Lung (tissue), 11 donors: ENCODE measurements at regions not wholly inside any gene's neighbourhood (a gene's known extent, or its start where the extent isn't known, plus 50 kb on each side); places are given as distances from the start of the nearest gene placed in this dataset.

Experiments
- ATAC-seq: fragments of 200-7000 bp; cut with Tn5 transposase; one replicate; pipeline ENCODE4 v1.9.1; 2020; ENCODE audit warnings: moderate number of reproducible peaks; ENCODE audit not compliant: insufficient read depth, low FRiP score
- DNase-seq, 3 donors: peaks; one replicate each; pipeline ENCODE4 v3.0.0-alpha.2; 2013 to 2017
- H3K27ac ChIP-seq, 2 donors: one replicate each; pipeline ENCODE4 v1.5.1; 2013; ENCODE audit warnings: mild to moderate bottlenecking in 2 of 2, moderate library complexity in 2 of 2, control low read depth in 1 of 2, inconsistent platforms in 1 of 2, low read depth in 1 of 2, low read length in 1 of 2
- H3K27me3 ChIP-seq, 3 donors: one replicate each; pipeline ENCODE4 v1.5.1; 2013; ENCODE audit warnings: low read length in 2 of 3; ENCODE audit not compliant: control insufficient read depth in 3 of 3, insufficient read depth in 3 of 3
- H3K36me3 ChIP-seq, 4 donors: one replicate each; pipeline ENCODE4 v1.5.1; 2013; ENCODE audit warnings: low read length in 4 of 4, mild to moderate bottlenecking in 1 of 4, moderate library complexity in 1 of 4; ENCODE audit not compliant: control insufficient read depth in 4 of 4, insufficient read depth in 4 of 4
- H3K4me1 ChIP-seq, 5 donors: one replicate each; pipeline ENCODE4 v1.5.1; 2013; ENCODE audit warnings: low read length in 5 of 5, mild to moderate bottlenecking in 2 of 5, moderate library complexity in 1 of 5; ENCODE audit not compliant: control insufficient read depth in 5 of 5, insufficient read depth in 5 of 5
- H3K4me3 ChIP-seq: one replicate; pipeline ENCODE4 v1.5.1; 2013; ENCODE audit warnings: mild to moderate bottlenecking, control low read depth, moderate library complexity
- H3K9ac ChIP-seq, 2 donors: one replicate each; pipeline ENCODE4 v1.5.1; 2013; ENCODE audit warnings: low read length in 2 of 2, control low read depth in 1 of 2; ENCODE audit not compliant: insufficient read depth in 1 of 2
- H3K9me3 ChIP-seq, 4 donors: one replicate each; pipeline ENCODE4 v1.5.1; 2013; ENCODE audit warnings: low read length in 3 of 4, mild to moderate bottlenecking in 1 of 4, moderate library complexity in 1 of 4; ENCODE audit not compliant: control insufficient read depth in 4 of 4, insufficient read depth in 3 of 4
- CTCF ChIP-seq: IDR thresholded peaks from 2 replicates; pipeline ENCODE4 v1.5.1; 2012; ENCODE audit warnings: mild to moderate bottlenecking; ENCODE audit errors: control extremely low read depth, extremely low read depth
- WGBS, 2 donors: extraction: QIAGEN DNeasy Blood & Tissue Kit; methylation state at CpG; one replicate each; pipeline ENCODE4 v1.1.7; 2013; 5-methylcytosine and 5-hydroxymethylcytosine counted together
- donor health status: control.
- donor health status: control.
- donor health status: Bipolar disorder and iron deficiency.
- donor health status: healthy.
- donor health status: DM: yes; HTN: yes; CAD: no.

- no peaks in the 10 kb centered on the region for H3K9me3 ChIP-seq
- ATAC-seq (no peak), DNase-seq (no peak)
- no peaks in the 10 kb centered on the region for H3K4me1 ChIP-seq
- H3K36me3 ChIP-seq = no peaks in the 10 kb centered on the region
- TF ChIP-seq CTCF = no peak
- H3K9ac ChIP-seq = no peak overlapping the region
- H3K4me3 ChIP-seq = no peak overlapping the region
- H3K27ac ChIP-seq = no peak overlapping the region
- no peaks in the 10 kb centered on the region for H3K27me3 ChIP-seq
- WGBS, 2 donors = 83 to 93% methylated on average over 2 of the region's 2 CpGs
Measured at GRCh38 chr4:32858971-32859370, 2138.8 kb downstream of the PCDH7 start.

GRCh38 chr4:32864713-32865351, 2144.7 kb downstream of the PCDH7 start:
- Histone ChIP-seq H3K9me3 (peaks cover 0 to 2% (median 0%) of the 10 kb centered on the region in 4 donors), H3K27me3 (no peaks in the 10 kb centered on the region), H3K4me1 (no peaks in the 10 kb centered on the region), H3K4me3 (no peak overlapping the region), H3K27ac (no peak overlapping the region), H3K36me3 (no peaks in the 10 kb centered on the region), H3K9ac (no peak overlapping the region)
- DNase-seq = peak in 2 of 3 donors; percentile 1 to 2
- no peak for TF ChIP-seq CTCF
- WGBS, 2 donors = 79 to 81% methylated on average over 3 of the region's 3 CpGs
- no peak for ATAC-seq

GRCh38 chr4:32876546-32876945, 2156.4 kb downstream of the PCDH7 start:
- no peaks in the 10 kb centered on the region for H3K27me3 ChIP-seq
- ATAC-seq (no peak), DNase-seq (no peak)
- TF ChIP-seq CTCF = no peak
- 87 to 90% methylated on average over 5 of the region's 5 CpGs for WGBS, 2 donors
- no peaks in the 10 kb centered on the region for H3K9me3 ChIP-seq
- no peaks in the 10 kb centered on the region for H3K36me3 ChIP-seq
- H3K27ac ChIP-seq = no peak overlapping the region
- no peak overlapping the region for H3K4me3 ChIP-seq
- H3K4me1 ChIP-seq = no peaks in the 10 kb centered on the region
- no peak overlapping the region for H3K9ac ChIP-seq

- no peak overlapping the region for H3K4me3 ChIP-seq
- WGBS, 2 donors = 86 to 88% methylated on average over 1 of the region's 1 CpG
- no peak for TF ChIP-seq CTCF
- no peaks in the 10 kb centered on the region for H3K36me3 ChIP-seq
- no peak overlapping the region for H3K27ac ChIP-seq
- H3K4me1 ChIP-seq = no peaks in the 10 kb centered on the region
- DNase-seq (no peak), ATAC-seq (no peak)
- no peak overlapping the region for H3K9ac ChIP-seq
- no peaks in the 10 kb centered on the region for H3K27me3 ChIP-seq
- H3K9me3 ChIP-seq = no peaks in the 10 kb centered on the region
Measured at GRCh38 chr4:32879913-32880312, 2159.7 kb downstream of the PCDH7 start.
